Fibroblast of villous mesenchyme (primary cell): ENCODE measurements at regions not wholly inside any gene's neighbourhood (a gene's known extent, or its start where the extent isn't known, plus 50 kb on each side); places are given as distances from the start of the nearest gene placed in this dataset.

ENCODE experiments used
- DNase-seq: peaks from one replicate; pipeline ENCODE4 v3.0.0-alpha.2; 2010; ENCODE audit warnings: low read depth
- H3K4me3 ChIP-seq: 2 replicates; pipeline ENCODE4 v1.5.1; 2011; ENCODE audit warnings: low read depth, mild to moderate bottlenecking, low read length
- TF ChIP-seq, protein P1 (sequence below): IDR thresholded peaks from 2 replicates; pipeline ENCODE4 v1.5.1; 2012; ENCODE audit warnings: low read depth, mild to moderate bottlenecking, low read length; ENCODE audit not compliant: insufficient read depth

DNA sequence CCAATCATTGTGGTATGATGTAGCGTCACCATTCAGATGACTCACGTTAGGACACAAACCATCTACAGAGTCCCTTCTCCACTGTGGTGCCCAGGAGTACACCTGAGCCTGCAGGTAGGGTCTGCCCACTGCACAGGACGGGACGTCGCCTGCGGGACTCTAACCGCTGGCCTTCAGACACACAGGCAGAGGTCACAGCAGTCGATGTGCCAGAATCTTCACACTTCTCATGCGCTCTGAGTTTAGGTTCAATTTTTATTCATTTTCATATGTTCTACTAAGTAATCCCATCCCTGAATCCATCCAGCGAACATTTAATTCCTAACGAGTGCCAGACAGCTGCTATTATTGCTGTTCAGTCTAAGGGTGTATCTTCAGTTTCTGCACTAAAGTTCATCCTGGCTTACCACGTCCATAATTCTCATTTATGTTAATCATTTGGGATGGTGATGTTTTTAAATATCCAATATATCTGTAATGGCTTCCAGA, 73.3 kb downstream of the CXCL12 start:
- TF ChIP-seq, protein P1, sequence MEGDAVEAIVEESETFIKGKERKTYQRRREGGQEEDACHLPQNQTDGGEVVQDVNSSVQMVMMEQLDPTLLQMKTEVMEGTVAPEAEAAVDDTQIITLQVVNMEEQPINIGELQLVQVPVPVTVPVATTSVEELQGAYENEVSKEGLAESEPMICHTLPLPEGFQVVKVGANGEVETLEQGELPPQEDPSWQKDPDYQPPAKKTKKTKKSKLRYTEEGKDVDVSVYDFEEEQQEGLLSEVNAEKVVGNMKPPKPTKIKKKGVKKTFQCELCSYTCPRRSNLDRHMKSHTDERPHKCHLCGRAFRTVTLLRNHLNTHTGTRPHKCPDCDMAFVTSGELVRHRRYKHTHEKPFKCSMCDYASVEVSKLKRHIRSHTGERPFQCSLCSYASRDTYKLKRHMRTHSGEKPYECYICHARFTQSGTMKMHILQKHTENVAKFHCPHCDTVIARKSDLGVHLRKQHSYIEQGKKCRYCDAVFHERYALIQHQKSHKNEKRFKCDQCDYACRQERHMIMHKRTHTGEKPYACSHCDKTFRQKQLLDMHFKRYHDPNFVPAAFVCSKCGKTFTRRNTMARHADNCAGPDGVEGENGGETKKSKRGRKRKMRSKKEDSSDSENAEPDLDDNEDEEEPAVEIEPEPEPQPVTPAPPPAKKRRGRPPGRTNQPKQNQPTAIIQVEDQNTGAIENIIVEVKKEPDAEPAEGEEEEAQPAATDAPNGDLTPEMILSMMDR: no peak
- DNase-seq: no peak
- H3K4me3 ChIP-seq: no peak overlapping the region

DNA sequence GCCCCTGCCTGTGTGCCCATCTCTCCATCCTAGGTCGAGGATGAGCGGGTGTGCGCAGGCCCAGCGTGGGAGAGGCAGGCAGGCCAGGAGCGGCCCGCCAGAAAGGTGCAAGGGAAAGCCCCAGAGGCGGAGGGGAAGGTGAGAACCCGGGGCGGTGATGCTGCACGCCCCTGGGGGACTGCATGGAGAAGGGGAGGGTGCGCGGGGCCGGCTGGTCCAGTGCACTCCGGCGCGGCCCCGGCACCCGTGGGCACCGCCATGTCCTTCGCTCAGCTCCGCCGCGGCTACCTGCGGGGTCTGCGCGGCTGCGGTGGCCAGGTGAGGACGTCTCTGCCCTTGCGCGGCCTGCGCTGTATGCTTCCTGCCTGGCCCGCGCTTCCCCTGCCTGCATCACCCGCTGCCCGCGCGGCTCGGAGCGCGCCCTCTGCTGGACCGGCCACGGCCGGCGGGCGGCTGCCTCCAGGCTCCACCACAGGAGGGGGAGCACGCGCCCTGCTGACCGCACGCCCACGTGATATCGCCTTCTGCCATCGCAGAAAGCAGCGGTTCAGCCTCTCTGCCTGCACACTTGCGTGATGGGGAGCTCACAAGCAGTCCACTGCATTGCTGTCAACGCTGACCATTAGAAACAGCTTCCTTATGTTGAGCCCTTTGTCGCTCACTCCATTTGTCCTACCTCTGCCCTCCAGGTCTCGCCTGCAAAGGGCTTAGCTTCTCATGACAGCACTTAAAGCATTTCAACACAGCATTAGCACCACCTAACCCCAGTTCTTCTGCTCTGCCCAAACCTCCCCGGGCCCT, 73.9 kb downstream of the CXCL12 start:
- no peak overlapping the region for H3K4me3 ChIP-seq
- peak; percentile 70 for DNase-seq
- TF ChIP-seq, protein P1: peak; percentile 71

DNA sequence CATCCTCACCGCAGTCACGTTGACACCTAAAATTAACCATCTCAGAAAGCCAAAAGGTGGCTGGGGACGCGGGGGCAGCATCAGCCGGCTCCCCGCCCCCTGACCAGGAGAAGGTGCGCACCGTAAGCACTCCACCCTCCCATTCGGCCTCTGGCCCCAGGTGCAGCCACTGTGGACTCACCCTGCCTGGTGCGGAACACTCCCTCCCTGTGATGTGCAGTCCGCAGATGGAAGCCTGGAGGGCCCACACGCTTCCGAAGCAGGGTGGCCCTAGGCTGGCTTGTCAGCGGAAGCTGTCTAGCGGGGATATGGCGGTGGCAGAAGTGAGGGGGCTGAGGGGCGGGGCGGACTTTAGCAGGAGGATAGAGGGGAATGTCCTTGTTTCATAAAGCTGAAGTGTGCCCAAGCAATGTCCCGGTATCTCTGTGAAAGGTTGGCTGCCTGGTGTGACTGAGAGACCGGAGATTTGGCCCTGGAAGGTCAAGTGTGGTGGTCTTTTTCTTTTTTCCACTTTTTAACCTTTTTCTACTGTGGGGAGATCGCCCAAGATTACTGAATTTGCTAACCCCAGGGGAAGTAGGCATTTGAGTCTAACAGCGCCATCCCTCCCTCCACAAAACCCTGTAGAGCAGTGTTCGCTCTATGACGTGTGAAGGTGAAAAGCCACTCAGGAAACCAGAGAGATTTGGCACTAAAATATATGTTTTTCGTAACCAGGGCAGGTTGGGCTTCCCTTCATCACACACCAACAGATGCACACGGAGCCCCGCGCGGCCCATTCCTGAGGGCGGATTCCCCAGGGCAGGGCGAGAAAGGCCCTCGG, 74.7 kb downstream of the CXCL12 start:
- no peak overlapping the region for H3K4me3 ChIP-seq
- TF ChIP-seq, protein P1: no peak
- no peak for DNase-seq

DNA sequence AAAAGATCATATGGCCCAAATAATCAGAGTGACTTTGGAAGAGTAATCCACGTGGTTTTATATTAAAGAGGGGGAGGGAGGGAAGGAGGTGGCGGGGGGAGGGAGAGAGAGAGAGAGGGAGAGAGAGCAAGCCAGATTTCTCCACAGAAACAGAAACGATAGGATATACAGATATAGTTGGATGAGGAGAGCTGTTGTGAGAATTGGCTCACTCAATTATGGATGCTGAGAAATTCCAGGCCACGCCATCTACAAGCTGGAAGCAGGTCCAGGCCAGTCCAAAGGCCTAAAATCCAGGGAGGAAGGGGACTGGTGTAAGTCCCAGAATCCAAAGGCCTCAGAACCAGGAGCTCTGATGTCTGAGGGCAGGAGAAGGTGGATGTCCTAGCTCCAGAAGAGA, 75.5 kb downstream of the CXCL12 start:
- no peak overlapping the region for H3K4me3 ChIP-seq
- TF ChIP-seq, protein P1: no peak
- no peak for DNase-seq

DNA sequence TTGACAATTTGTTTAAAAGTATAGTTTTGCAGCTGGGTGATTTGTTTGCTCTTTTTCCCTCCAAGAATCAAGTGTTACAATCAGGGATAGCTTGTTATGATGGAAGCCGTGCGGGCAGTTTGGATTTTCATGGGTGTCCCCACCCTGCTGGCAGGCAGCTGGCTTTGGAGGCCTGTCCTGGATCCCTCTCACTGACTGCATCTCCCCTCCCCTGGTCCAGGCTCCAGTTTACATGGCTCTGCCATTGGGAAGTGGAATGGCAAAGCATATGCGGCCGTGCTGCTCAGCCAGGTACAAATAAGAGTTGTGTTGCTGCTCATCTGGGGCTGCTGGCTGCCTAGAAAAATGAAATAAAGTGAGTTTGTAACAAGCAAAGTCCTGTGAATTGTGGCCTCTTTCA, 76.0 kb downstream of the CXCL12 start:
- DNase-seq: no peak
- no peak overlapping the region for H3K4me3 ChIP-seq
- TF ChIP-seq, protein P1: no peak

DNA sequence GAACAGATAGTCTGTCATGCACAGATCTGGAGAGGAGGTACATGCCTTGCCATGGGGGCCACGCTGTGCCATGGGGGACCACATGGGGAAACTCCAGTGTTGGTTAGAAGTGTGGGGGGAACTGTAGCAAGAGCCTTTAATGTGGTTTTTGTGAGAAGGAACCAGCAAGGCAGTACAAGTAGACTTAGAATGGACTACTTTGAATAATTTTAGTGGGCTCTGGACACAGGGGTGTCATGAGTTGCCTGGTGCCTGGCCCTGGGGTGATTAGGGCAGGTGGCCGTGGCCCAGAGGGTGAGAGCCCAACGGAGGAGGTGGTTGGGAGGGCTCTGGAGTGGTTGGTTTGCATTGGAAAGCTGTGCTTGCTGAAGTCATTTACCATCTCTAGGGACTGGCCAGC, 77.2 kb downstream of the CXCL12 start:
- no peak for DNase-seq
- TF ChIP-seq, protein P1: no peak
- no peak overlapping the region for H3K4me3 ChIP-seq
